ENCODE measurements at regions not wholly inside any gene's neighbourhood (a gene's known extent, or its start where the extent isn't known, plus 50 kb on each side); places are given as distances from the start of the nearest gene placed in this dataset.

DNA sequence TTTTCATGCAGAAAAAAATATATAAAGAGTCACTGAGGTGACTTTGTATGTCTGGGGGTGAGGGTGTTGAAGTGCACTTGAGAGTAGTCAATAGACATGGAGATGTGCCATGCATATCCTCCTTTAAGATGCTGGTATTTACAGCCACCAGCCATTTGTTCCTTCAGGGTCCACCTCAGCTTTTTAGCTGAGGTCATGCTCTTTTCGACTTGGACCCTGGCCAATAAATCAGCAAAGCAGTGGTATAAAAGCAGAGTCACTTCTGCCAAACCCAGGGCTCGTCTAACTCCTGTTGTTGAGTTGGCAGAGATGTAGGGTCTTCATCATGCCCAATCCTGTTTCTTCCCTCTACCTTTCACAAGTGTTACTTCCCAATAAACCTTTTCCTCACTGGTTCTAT, 75.1 kb upstream of the OSTN start:
- TF ChIP-seq, protein P1, sequence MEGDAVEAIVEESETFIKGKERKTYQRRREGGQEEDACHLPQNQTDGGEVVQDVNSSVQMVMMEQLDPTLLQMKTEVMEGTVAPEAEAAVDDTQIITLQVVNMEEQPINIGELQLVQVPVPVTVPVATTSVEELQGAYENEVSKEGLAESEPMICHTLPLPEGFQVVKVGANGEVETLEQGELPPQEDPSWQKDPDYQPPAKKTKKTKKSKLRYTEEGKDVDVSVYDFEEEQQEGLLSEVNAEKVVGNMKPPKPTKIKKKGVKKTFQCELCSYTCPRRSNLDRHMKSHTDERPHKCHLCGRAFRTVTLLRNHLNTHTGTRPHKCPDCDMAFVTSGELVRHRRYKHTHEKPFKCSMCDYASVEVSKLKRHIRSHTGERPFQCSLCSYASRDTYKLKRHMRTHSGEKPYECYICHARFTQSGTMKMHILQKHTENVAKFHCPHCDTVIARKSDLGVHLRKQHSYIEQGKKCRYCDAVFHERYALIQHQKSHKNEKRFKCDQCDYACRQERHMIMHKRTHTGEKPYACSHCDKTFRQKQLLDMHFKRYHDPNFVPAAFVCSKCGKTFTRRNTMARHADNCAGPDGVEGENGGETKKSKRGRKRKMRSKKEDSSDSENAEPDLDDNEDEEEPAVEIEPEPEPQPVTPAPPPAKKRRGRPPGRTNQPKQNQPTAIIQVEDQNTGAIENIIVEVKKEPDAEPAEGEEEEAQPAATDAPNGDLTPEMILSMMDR (IDR thresholded peaks at IDR 0.05; ENCODE audit: low read length) = no peak
- TF ChIP-seq EZH2 (IDR thresholded peaks at IDR 0.05; ENCODE audit: borderline replicate concordance, low read length) = no peak
